IPS DF 19.7 (cell line): ENCODE measurements at regions not wholly inside any gene's neighbourhood (a gene's known extent, or its start where the extent isn't known, plus 50 kb on each side); places are given as distances from the start of the nearest gene placed in this dataset.

Experiments used
- DNase-seq: peaks from one replicate; pipeline ENCODE4 v3.0.0-alpha.2; 2013; ENCODE audit warnings: low read depth, low spot score

DNA sequence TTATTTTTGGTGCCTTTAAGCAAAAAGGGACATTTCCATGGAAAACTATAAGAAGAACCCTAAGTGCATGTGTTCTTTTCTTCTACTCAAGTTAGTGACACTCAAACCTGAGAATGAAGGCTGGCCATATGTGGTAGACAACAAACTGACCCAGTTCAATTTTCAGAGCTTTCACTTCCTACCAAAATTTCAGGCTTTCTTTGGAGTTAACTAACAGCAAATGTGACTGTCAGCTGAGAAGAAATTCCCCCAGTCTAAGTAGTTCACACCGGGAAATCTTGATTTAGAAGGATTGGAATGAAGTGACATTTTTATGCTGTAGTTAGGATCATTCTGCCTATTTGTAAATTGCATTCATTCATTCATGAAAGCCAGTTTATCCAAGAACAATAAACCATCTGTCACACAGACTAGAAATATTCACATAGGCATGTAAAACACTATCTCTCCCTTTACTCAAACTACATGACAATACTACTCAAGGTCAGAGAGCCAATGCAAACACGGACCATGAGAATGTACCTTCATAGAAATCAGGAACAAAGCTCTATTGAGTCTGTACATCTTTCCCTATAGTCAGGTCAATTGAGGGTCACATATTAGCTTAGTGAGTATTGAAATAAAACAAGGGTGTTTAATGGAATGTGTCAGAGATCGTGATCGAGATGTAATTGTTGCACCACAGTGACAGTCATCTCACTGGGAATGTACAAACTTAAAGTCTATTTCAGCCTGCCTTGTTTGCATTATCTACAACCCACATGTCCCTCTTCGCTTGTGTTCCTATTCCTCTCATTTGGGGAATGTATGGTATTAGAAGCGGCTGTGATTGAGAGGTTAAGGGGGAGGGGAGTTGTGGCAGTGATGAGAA lies 113.8 kb upstream of the TGFBR2 start:
- DNase-seq = no peak

DNA sequence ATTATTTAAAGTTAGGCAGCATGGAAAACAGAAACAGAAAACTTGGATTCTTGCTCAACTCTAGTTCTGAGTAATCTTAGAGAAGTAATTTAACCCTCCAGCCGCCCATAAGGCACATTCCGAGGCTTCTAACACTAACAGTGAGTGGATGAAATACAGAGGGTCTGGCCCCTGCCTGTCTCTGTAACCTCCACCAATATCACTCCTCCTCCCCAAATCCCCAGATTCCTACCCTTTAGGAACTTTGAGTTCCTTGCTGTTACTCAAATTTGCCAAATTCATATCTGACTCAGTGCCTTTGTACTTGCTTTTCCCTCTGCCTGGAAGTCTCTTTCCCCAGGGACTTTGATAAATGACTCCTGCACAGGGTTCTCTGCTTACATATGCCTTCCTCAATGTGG lies 112.5 kb upstream of the TGFBR2 start:
- DNase-seq = no peak

DNA sequence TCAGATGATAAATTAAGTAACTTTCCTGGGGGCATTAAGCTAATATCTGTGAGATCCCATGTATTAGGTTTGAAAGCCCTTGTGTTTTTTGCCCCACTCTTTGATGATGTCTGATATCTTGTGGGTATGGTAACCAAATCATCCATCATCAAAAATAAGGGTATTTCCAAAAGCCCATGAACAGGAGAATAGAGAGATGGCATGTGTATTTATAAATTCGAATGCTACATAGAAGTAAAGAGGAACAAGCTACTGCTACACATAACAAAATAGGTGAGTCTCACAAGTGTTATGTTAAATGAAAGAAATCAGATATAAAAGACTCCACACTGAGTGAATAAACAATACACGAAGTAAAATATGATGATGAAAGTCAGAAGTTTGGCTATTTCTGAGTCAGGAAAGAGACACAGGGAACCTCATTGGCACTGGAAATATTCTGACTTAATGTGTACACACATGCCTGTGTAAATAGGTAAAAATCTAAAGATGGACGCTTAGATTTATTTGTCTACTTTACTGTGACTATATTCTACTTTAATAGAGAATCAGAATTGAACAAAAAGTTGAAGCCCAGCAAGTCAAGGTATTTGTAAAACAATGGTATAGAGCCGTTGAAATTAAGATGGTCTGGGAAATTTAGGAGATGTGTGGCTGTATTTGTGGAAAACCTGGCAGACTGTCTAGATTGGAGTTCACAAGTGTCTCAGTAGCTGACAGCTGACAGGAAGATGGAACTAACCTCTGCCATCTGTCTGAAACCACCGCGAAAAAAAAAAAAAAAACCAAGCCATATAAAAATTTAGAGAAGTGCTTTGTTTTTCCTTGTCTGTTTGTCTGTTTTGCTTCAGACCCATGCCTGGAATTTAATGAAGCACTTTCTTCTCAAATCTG lies 111.0 kb upstream of the TGFBR2 start:
- no peak for DNase-seq

DNA sequence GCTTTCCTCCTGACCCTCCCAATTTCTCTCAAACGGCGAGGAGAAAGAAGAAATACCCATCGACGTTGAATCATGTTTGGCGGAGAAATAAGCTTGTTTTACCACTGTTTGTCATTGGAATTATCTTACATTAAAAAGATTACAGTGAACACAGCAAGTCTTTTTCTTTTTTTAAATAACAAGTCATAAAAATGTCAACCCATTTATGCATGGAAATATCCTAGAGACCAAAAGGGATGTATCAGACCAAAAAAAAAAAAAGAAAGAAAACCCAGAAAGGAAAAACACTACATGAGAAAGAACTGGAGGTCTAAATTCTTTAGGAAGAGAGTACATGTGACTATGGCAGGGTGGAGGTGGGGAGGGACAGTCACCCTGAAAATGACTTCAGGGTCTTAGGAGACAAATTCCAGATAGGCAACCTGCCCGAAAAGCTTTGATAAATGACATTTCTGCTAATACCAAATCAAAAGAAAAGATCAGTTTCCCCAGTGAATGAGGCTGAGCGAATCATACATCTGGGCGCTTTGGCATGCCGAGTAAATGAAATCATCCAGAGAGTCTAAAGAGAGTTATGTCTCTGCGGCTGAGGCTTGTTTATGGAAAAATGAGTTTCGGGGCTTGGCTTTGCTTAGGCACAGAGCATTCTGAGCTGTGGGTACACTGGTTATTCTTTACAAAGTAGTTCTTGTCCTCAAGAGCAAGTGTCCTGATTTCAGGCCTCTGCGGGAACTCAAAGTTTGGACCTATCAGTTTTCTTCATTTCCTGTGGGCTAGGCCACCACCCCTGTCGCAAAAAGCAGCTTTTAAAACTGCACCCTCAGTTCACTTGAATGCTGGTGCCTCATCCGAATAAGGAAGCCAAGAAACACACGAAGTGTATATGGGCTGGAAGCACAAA lies 110.1 kb upstream of the TGFBR2 start:
- no peak for DNase-seq

DNA sequence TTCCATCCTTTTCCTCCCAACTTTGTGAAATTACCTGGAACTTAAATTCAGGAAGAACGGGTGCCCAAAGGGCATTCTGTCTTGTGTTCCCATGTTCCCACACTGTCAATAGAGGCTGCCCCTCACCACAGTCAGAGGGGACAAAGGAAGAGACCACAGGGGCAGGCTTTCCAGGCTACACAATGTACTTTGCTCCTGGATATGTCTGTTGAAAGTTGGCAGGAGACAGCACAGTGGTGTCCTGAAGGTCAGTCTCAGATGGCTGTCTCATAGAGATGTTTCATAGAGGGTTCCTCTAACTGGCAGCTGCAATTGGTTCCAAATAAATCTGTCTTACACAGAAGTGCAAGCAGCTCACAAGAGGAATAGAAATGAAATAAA lies 107.8 kb upstream of the TGFBR2 start:
- no peak for DNase-seq

DNA sequence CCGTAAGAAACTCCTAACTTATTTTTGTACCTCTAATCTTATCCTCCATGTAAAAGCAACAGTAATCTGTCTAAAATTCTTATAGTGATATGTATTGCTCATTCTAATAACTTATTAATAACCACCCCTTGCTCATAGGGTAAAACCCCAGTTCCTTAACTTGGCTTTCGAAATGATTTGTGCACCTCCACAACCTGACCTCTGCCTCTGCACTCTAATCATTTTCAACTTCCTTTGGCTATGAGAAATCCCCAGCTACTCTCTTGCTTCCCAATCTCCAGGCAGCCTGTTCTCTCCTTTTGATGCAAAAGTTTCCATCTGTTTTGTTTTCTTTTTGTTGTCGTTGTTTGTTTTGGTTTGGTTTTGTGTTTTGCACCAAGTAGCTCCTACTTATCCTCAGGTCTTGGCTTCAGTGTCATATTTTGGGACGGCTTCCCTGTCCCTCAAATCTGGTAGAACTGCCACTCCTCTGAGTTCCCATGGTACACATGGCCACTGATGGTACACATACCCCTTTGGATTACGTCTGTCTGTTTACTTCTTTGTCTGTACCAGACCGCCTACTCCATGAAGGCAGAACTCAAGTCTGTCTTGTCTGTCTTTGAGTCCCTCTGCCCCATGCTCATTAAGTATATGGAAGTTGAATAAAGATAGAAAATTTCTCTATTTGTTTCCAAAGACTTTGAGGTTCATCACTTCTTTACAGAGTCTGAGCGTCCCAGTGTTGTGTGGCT lies 105.6 kb upstream of the TGFBR2 start:
- DNase-seq = no peak

DNA sequence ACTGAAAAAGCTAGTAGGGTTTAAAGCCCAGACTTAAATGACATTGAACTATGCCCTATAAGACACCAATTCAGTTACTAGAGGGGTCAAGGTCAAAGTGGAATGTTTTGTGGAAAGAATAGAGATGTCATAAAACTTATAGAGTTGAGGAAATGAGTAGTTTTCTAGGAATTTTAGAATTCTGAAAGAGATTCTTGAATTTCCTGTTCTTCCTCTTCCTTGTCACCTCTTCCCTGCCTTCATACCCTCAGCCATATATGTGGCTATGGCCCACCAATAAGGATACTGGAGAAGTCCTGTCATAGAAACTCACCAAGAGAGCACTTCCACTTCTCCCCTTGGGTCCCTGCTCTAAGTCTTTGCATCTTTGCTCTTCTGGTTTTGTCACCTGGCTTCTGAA lies 104.9 kb upstream of the TGFBR2 start:
- no peak for DNase-seq

DNA sequence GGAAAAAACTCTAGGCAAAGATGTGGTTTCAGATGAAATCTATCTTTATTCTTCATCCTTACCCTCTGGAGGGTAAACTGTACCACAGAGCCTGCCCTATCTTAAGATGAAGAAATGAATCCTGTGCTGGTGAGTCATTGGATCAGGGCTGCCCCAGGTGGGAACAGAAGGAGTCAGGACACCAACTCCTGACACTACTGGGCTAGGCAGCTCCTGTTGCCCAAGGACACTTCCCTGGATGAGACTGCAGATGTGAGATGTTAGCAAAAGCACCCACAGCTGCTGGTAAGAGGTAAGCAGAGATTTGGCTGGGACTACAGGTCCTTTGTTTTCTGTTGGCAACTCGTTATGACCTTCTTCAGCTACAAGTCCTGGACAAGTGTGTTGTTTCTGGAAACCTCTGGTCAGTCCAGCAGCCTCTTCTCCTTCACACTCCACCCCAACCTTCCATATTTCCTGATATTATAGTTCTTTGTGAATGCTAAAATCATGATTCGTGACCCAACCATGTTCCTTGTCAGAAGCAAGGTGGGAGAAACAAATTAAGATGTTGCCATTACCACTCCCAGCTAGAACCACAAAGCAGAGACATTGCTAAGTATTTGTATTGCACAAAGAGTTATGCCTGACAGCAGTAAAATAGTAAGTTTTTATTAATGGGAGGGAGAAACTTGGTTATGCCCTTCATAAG lies 104.2 kb upstream of the TGFBR2 start:
- no peak for DNase-seq

DNA sequence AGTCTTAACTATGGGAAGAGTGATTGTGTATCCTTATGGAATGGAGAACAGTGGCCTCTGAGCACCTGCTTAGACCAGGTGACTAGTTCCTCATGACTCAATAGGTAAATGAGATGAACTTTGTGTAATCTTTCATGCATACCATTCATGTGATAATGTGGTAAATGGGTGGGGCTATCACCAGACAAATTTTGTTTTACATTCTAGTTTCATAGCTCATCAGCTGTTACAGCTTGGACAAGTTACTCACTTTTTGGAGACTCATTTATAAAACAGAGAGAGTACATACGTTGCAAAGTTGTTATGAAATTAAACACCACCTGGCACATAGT lies 103.7 kb upstream of the TGFBR2 start:
- DNase-seq = no peak

DNA sequence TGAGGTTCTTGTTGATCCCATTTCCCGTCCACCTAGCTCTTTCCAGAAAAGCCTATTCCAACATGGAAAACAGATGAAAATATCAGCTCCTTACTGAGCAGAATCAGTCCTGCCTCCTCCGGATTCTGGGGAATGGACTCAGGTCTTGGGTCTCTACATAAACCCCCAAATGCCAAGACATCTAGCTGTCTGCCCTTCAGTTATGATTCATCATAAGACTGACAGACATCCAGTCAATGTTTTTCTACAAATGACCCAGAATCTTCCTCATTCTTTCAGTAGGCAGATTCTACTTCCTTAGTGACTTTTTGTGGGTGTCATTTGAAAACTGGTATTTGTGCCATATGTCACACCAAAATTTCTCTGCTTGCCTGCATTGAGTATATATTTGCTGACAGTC lies 103.0 kb upstream of the TGFBR2 start:
- DNase-seq = no peak

DNA sequence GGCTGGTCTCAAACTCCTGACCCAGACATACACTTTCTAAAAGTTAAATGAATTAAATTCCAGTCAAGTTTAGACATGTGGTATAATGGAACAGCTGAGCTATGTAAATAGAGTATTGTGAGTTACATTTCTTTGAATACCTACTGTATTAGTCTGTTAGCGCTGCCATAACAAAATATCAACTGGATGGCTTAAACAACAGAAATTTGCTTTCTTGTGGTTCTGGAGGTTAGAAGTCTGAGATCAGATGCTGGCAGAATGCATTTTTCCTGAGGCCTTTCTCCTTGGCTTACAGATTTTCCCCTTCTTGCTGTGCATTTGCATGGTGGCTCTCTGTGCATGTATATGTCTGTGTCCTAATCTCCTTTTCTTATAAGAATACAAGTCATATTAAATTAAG lies 101.5 kb upstream of the TGFBR2 start:
- no peak for DNase-seq

DNA sequence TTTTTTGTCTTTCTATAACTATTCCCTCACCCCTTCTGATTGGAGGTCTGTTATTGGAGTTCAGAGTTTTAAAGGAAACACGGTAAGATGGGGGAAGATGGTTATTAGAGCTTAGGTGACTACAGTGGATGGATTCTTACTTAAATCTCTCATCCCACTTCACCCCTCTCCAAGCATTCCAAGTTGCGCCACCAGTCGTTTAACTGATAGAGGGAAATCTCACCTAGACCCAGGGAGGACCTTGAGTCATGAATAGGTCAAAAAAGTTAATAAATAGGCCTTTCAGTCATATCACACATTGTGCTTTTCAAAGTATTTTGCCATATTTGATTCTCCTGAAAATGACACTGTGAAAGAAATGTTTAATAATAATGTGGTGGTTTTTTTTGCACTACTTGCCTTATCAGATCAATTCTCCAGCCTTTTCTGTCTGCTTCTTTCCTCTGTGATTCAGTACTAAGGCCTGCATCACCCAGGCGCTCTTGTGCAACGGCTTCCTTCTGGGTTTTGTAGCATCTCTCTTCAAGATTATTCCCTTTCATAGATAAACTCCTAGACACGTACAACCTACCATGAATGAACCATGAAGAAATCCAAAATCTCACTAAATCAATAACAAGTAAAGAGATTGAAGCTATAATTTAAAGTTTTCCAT lies 100.4 kb upstream of the TGFBR2 start:
- DNase-seq = no peak

DNA sequence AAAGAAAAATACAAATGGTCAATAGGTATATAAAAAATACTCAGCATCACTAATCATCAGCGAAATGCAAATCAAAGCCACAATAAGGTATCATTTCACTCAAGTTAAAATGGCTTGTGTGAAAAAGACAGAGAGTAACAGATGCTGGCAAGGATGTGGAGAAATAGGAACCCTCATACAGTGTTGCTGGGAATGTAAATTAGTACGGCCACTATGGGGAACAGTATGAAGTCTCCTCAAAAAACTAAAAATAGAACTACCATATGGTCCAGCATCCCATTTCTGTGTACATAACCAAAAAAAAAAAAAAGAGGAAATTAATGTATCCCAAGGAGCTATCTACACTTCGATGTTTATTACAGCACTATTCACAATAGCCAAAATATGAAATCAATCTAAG lies 98.1 kb upstream of the TGFBR2 start:
- no peak for DNase-seq

DNA sequence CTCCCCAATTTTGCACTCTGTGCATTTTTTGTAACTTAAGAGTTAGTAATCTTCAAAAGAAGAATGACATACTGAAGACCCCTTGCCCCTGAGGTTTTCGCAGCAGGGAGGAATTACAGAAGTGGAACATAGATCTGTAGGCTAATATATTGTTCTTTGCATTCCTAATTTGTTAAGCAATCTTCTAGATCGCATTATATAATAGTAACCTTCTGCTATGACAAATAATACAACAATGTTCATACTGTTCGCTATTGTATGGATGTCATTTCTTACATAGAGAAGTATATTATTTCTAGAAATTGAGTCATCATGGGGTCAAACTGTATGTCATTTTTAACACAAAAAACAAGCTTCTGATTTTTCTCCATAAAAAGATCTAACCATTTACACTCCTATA lies 95.8 kb upstream of the TGFBR2 start:
- no peak for DNase-seq

DNA sequence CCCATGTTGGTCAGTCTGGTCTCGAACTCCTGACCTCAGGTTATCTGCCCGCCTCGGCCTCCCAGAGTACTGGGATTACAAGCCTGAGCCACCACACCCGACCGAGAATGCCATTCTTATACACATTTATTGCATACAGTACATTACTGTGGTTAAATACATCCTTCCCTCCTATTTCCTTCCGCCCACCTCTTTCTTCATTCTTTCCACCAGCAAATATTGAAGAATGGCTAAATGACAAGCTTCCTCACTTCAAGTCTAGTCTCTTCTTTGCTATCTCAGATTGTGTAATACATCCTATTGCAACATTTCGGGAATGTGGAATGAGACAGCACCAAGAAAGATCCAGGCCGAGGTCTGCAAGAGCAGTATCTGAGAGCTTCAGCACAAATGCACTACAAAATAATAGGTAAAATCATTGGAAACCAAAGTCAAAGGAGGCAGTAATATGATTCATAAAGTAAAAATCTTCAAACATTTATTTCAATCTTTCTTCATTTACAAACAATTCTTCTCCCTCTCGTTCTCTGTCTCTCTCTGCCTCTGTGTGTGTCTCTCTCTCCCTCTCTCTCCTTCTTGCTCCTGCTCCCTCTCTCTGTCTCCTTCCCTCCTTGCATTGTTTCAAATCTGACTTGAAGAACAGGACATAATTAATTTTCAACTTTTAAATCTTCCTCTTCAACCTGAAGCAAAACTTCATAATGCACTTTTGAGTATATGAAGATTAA lies 94.7 kb upstream of the TGFBR2 start:
- DNase-seq = no peak

DNA sequence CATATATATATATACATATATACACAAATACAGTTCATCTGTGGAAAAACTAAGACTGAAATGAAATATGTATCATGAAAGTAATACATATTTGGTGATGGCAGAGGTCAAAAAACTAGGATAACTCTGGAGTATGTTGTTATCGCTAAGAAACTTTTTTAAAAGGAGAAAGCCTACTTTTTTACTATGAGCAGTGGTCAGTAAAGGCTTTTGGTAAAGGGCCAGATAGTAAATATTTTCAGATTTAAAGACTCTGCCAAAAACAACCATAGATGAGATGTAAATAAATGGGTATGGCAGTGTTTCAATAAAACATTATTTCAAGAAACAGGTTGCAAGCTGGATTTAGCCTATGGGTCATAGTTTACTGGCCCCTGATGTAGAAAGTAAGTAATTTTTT lies 93.8 kb upstream of the TGFBR2 start:
- DNase-seq = no peak

DNA sequence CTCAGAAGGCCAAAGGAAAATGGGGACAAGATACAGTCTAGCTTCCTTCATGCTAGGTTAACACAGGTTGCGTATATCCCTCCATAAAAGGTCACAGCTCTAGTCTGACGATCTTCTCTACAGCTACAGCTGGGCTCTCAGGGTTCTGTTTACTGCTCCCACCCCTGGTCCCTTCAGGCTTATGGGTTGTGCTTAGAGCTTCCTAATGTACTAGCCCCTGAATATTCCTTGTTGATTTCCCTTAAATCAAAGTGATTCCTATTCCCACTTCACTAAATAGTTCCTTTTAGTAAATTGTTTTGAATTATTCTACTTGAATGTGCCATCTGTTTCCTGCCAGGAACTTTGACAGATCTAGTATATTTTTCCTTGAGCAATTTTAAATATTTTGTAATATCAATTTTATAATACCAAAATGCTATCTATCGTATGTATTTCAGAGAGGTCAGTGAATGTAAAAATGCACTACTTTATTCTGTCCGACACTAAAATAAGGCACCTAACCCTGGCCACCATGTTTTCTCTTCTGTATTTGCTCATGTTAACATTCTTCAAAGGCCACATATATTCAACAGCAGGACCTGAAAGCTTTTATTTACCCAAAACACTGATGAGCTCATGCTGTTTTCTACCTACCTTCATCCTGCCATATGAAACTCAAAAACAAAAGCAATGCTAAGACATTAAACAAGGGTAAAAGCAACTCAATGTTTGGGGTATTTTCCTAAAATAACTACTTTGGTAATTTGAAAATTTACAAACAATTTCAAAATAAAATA lies 92.8 kb upstream of the TGFBR2 start:
- DNase-seq = no peak

DNA sequence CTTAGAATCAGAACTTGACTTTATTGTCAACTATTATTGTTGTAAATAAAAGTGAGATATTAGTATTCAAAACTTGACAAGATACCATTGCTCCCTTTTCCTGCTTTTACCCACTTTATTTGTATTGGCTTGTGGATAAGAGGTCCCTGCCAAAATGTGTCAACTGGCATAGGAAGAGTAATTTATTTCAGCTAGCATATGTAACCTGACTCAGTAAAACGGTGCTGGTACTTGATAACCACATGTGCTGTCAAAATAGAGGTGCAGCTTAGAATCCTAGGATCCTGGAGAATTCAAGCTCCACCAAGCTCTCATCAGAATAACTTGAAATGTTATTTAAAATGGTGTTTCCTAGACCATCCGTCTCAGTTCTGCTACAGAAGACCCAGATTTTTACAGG lies 90.2 kb upstream of the TGFBR2 start:
- no peak for DNase-seq
